ENCODE measurements at regions not wholly inside any gene's neighbourhood (a gene's known extent, or its start where the extent isn't known, plus 50 kb on each side); places are given as distances from the start of the nearest gene placed in this dataset.

DNA sequence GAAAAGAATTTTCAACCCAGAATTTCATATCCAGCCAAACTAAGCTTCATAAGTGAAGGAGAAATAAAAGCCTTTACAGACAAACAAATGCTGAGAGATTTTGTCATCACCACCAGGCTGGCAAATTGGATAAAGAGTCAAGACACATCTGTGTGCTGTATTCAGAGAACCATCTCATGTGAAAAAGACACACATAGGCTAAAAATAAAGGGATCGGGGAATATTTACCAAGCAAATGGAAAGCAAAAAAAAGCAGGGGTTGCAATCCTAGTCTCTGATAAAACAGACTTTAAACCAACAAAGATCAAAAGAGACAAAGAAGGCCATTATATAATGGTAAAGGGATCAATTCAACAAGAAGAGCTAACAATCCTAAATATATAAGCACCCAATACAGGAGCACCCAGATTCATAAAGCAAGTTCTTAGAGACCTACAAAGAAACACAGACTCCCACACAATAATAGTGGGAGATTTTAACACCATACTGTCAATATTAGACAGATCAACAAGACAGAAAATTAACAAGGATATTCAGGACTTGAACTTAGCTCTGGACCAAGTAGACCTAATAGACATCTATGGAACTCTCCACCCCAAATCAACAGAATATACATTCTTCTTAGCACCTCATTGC lies 55.9 kb upstream of the ACSM6 start:
- in situ Hi-C loops (cut with MboI; ENCODE audit: low sequenced_read_pairs): loop anchor here (10.0 kb wide), 1 partner anchor 227 kb away; no protein-coding TSS in a partner anchor

GRCh38 chr10:95134490-95134889 lies 59.5 kb upstream of the ACSM6 start:
- in situ Hi-C loops (cut with MboI; ENCODE audit: low sequenced_read_pairs): loop anchor here (10.0 kb wide), 1 partner anchor 230 kb away; no protein-coding TSS in a partner anchor

GRCh38 chr10:95133997-95134396 lies 60.0 kb upstream of the ACSM6 start:
- in situ Hi-C loops (cut with MboI; ENCODE audit: low sequenced_read_pairs): loop anchor here (10.0 kb wide), 1 partner anchor 231 kb away; no protein-coding TSS in a partner anchor

DNA sequence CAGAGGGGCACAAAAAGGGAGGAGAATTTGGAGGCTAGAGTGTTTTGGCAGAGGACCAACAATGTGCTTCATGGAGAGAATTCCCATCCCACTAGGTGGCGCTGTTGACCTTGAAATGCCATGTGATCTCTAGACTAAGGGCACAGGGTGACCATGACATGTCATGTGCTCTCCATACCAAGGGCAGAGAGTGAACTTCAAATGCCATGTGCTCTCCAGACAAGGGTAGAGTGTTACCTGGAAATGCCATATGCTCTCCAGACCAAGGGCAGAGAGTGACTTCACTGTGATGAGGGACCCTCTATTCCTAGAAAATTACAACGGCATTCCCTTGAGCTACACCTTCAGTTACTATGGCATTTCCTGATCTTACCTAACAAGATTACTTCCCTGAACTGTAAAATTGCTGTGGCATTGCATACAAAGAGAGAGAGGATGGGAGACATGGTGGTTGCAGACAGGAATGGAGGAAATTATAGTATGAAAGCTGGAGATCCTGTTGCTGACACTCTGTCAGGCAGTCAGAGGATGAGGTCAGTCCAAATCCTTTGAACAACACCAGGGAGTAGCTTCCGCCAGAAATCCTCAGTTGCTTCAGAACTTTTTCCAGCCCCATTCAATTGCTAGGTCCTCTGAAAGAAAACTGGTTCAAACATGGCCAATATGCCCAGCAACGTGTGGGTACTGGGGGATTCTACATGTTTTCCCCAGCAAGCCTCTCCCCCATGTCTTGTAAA lies 60.9 kb upstream of the ACSM6 start:
- in situ Hi-C loops (cut with MboI; ENCODE audit: low sequenced_read_pairs): loop anchor here (10.0 kb wide), 1 partner anchor 232 kb away; no protein-coding TSS in a partner anchor

DNA sequence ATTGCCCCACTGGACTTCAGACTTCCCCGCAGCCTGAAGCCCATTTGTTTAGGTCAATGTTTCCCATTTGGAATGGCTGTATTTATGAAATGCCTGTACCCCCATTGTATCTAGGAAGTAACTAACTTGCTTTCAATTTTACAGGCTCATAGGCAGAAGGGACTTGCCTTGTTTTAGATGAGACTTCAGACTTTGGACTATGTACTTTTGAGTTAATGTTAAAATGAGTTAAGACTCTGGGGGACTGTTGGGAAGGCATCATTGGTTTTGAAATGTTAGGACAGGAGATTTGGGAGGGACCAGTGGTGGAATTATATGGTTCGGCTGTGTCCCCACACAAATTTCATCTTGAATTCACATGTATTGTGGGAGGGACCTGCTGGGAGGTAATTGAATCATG lies 61.1 kb upstream of the CYP2C8 start:
- in situ Hi-C loops (cut with MboI; ENCODE audit: low sequenced_read_pairs): loop anchor here (10.0 kb wide), 1 partner anchor 234 kb away; no protein-coding TSS in a partner anchor

GRCh38 chr10:95125582-95125981 lies 56.3 kb upstream of the CYP2C8 start:
- in situ Hi-C loops (cut with MboI; ENCODE audit: low sequenced_read_pairs): no loop called here

DNA sequence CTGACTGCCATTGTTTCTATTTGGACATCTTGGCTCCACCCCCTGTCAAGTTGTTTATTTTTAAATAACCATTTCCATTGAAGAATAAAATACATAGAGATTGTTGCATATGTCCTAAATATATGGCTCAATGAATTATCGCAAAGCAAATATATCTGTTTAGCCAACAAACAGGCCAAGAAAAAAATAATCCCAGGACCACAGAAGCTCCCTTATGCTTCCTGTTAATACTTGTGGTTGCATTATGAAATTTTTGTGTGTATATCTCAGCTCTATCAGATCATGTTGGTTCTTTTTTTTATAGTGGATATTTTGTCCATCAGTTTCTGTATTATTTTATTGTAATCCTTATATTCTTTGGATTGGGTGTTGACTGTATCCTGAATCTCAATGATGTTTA lies 53.4 kb upstream of the CYP2C8 start:
- in situ Hi-C loops (cut with MboI; ENCODE audit: low sequenced_read_pairs): no loop called here

- in situ Hi-C loops (cut with MboI; ENCODE audit: low sequenced_read_pairs): no loop called here
Observed at GRCh38 chr10:95121904-95122303, 52.6 kb upstream of the CYP2C8 start.

All from HL-60/S4 (cell line).